HPDE6-E6E7 (cell line): ENCODE measurements at regions not wholly inside any gene's neighbourhood (a gene's known extent, or its start where the extent isn't known, plus 50 kb on each side); places are given as distances from the start of the nearest gene placed in this dataset.
A peak's percentile ranks its signal among the peaks of the same experiment; 100 is the strongest.

Experiments
- DNase-seq: peaks from one replicate; pipeline ENCODE4 v3.0.0; 2011; ENCODE audit warnings: missing footprints; ENCODE audit errors: extremely low spot score

DNA sequence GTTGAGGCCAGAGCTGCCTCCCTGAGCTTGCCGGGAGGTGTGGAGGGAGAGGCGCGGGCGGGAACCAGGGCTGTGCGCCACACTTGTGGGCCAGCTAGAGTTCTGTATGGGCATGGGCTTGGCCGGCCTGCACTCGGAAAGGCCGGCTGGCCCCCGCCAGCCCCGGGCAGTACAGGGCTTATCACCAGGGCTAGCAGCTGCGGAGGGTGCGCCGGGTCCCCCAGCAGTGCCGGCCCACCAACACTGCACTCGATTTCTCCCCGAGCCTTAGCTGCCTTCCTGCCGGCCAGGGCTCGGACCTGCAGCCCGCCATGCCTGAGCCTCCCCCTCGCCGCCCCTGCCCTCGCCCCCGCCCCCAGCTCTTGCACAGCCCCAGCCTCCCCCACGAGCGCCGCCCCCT lies 472.7 kb downstream of the TFAP2A start:
- no peak for DNase-seq

DNA sequence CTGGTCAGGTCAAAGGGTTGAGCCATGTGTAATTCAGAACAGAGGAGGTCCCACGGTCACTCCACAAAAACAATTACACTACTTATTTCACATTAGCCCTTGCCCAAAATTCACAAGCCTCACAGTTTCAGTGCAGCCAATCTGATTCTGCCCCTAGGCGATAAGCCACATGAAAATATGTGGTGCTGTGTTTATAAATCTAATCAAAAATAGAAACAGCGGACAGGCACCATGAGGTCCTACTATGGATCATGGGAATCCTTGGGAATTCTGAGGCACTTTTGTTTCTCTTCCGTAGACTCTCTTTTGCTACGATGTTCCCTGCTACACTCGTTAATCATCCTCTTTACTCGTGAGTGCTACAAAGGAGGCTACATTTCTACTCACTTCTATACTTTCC lies 476.1 kb downstream of the TFAP2A start:
- no peak for DNase-seq

DNA sequence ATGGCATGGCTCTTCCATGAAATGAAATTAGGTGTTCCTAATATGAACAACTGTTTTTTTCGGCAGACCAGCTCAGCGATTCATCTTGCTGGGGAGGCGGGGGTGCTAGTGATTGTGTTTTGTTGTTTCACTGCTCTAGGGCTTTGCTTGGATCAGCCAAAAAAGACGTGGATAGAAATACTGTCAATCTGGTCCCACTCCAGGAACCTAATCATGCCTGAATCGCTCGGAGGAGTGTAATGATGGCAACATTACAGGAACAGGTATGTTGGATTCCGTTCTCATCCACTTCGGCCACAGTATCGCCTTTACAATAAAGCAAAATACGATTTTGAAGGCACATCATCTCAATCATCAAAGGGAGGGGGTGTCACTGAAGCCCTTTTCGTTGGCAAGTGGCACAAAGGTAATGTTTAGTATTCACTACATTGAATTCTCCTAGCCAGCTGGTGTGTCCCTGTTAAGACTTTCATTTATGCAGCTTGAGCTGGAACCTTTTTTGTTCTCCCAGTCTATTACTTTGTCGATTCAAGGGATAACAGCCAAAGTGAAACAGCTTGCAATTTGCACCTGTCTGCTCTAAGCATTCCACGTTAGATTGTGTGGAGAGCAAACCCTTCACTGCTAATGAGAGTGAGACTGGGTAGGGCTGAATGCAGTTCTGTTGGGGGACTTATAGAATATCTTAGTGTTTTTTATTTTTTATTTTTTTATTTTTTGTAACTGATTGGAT lies 477.7 kb downstream of the TFAP2A start:
- DNase-seq: no peak

DNA sequence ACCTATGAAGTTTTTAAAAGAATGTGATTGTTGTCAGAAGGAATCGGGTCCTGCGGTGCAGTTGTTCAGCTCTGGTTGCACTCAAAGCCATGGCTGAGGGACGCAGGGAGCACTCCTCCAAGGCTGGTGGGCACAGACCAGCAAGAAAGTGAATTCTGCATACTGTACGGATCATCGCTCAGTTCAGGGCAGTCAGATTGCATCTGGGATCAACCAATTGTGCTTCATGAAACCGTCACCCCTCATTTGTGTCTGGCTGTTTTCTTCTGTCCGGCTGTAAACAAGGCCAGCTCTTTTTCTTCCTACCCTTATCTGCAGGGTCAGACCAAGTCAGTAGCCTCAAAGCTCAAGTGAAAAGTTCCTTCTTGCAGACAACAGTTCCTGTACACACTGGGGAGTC lies 478.3 kb downstream of the TFAP2A start:
- no peak for DNase-seq

DNA sequence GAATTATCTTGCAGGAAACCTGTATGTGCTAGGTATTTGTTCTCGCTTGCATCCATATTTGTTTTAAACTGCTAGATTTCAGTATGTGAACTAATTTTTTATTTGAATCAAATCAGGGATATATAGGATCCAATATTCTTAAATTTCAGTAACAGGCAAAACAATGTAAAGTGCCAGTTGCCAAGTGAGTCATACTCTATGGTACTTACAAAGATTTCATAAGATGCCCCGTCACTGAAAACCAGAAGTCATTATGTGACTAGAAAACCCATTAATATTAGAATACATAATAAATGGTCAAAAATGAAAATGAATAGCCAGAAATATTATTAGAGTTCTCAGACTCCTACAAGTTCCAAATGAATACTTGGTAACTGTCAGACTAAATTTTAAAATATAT lies 481.2 kb downstream of the TFAP2A start:
- peak; percentile 7 for DNase-seq

DNA sequence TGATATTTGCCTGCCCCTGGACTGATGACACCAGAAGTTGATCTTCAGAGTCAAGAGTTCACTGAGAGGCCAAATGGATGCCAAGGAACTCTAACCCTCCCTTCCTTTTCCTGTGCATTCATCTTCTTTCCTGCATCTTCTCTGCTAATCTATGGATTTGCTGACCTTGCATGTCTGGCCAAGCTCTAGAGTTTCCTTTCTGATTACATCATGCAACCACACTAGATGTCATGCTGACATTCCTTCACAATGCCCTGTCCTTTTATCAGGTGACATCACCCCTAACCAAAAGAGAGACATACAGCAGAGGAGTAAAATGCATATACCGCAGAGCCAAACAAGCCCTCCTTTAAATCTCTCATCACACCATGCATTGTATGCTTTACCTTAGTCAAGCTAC lies 487.6 kb downstream of the TFAP2A start:
- no peak for DNase-seq

DNA sequence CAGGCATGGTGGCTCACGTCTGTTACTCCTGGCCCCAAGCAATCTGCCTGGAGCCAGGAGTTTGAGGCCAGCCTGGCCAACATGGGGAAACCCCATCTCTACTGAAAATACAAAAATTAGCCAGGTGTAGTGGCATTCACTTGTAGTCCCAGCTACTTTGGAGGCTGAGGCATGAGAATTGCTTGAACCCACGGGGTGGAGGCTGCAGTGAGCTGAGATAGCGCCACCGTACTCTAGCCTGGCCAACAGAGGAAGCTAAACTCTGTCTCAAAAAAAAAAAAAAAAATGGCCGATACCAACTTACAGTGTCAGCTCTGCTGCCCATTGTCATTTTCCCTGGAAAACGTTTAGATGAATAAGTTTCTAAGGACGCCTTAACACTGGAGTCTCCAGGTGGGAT lies 489.9 kb downstream of the TFAP2A start:
- no peak for DNase-seq

DNA sequence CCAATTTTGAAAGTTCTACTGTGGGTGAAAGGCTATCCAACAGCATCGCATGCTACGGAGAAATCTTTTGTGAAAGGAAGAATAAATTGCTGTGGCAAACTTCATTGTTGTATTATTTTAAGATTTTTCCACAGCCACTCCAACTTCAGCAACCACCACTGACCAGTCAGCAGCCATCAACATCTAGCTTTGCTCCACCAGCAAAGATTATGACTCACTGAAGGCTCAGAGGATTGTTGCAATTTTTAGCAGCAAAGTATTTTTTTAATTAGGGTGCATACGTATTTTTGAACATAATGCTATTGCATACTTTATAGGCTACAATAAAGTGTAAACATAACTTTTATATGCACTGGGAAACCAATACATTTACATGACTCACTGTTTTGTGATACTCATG lies 493.5 kb downstream of the TFAP2A start:
- no peak for DNase-seq

DNA sequence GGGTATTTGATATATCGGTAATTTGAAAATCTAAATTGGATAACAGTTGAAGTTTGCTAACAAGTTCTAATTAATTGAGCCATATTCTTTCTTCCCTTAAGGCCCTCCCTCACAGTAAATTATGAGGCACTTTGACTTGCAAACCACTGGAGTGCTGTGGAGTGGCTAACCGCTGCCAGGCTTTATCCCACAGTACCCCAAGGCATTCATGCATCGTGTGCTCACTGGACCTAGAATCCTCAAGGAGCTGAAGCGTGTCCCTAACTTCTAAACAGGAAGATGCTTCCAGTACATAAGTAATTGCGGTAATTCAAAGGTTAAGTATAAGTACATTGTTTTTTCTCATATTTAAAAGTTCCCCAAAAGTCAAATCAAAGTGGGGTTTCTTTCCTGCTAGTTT lies 499.9 kb downstream of the TFAP2A start:
- DNase-seq: no peak

DNA sequence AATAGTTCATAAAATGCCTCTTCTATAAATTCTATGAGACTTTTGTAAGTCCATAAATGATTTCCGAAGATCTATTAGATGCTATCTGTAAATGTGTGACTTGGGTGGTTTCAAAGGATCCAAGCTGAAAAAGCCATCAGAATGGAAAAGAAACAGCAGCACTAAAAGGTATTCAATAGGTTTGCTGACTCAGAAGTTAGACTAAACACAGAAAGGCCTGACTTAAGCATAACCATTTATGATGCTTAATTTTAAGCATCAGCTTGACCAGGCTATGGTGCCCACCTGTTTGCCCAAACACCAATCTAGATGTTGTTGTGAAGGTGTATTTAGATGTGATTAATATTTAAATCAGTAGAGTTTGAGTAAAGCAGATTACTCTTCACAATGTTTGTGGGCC lies 513.5 kb downstream of the TFAP2A start:
- DNase-seq: no peak

DNA sequence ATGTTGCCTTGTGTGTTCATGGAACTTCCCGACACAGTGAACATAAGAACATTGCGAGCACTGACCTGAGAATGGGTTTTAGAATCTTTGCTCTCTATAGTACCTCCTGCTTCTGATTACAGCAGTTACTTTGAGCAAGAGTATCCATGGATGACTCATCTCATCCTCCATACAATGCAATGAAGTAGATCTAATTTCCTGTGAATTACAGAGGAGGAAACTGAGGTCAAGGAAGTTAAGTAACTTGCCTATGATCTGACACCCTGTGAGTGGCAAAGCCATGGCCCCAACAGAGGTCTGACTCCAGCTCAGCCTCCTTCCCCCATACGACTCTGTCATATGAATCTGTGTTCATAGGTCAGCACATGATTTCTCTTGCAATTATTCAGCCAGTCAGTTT lies 518.1 kb downstream of the TFAP2A start:
- no peak for DNase-seq

DNA sequence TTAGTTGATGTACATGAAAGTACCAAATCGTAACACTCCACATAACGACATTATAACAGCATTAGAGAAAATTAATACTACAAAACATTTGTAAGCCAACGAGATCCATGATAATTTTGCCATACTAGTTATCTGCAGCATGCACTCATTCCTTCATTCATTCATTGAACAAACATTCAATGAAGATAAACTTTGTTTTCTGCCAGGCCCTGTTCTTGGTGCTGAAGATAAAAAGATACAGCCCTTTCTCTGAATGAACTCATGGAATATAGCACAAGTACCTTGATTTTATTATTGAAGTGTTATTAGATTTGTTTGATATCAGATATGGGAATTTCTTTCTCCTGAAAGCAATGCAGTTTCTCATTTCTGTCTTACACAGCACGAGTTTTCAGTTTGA lies 524.0 kb downstream of the TFAP2A start:
- no peak for DNase-seq

DNA sequence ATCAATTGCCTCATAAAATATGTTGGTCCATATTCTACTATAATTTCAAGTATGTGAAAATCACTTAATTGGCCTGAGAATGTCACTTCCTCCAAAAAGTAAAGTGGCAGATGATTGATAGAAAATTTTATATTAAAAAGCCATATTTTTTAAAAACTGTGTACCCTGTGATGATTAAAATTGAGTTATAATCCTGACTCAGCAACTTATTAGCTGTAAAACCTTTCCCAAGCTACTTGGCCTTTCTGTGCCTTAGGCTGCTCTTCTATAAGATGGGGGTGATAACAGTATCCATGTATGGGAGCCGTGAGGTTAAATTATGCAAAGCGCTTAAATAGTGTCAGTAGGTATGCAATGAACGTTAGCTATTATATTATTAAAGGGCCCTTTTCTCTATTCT lies 524.4 kb downstream of the TFAP2A start:
- DNase-seq: no peak

DNA sequence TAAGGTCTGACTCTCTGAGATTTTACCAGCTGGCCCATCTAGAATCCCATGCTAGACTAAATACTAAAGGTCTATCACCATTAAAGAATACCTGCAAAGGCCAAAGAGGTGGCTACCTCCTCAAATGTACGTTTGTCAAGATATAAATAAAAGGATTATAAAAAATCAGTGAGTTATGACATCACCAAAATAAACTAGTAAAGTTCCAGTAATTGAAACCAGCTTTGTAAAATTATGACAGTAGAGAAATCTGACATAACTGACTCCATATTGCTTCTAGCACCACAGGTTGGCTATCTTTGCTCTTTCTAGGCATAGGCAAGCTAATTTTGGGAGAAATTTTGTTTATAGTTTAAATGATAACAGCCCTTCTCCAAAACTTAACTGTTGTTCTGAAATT lies 536.3 kb downstream of the TFAP2A start:
- no peak for DNase-seq

DNA sequence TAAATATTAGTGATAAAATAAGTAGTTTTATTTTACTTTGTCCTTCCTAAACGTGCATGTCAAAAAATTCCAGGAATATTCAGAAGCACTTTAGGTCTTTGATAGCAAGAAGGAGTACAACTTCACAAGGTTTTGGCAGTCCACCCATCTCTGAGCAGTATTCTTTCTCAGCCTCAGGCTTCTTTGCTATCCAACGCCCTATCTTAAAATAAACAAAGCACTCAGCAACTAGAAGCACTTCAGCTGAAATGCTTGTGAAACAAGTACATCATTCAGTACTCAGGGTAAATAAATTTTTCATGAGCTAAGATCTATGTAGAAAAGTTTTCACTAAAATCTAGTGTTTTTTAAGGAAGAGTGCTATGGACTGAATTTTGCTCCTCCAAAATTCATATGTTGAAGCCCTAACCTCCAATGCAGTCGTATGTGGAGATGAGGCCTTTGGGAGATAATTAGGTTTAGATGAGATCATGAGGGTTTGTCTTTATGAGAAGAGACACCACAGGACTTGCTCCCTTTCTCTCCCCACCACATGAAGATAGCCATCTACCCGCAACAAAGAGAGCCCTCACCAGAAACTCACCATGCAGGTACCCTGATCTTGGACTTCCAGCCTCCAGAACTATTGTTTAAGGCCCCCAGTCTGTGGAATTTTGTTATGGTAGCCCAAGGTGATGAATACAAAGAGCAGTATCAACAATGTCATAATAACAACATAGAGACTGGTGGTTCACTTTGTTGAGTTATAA lies 539.1 kb downstream of the TFAP2A start:
- DNase-seq: no peak

DNA sequence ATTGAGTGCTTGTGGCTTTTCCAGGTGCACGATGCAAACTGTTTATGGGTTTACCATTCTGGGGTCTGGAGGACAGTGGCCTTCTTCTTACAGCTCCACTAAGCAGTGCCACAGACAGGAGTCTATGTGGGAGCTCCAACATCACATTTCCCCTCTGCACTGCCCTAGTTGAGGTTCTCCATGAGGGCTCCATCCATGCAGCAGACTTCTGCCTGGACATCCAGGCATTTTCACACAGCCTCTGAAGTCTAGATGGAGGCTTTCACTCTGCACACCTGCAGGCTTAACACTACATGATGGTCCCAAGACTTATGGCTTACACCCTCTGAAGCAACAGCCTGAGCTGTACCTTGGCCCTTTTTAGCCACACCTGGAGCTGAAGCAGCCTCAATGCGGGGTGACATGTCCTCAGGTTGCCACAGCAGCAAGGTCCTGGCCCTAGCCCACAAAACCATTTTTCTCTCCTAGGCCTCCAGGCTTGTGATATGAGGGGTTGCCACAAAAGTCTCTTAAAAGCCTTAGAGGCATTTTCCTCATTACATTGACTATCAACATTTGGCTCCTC lies 552.2 kb downstream of the TFAP2A start:
- no peak for DNase-seq

DNA sequence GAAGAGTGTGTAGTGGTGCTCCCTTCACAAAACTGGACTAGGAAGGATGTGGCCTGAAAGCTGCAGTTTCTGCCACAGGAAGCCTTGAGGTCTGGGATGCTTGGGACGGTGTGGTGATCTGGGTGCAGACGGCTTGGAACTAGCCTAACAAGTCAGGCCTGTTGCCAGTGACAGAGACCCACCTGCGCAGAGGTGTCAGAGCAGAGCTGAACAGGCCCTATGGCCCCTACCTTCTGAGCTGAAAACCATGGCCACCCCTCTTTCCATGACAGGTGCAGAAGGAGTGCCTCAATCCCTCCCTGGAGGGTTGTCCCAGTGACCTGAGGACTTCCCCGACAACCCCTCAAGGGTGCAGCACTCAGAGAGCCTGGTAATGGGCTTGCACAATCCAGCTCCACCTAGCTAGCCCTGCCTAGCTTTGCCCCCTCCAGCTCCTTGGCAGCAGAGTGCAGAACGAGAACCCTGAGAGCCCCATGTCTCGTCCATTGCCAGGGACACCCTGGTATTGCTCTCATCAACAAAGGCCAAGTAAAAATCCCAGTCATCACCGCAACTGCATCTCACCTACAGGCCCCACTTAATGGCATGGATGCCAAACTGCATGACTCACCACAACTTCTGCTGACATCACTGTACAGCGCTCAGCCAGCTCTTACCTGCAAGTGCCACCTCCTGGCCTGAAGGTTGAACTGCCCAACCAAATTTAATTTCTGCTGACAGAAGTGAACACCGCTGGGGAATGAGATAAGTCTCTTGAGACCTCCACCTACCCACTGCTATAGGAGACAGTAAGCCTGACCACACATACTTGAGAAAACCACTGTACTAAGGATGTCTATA lies 563.1 kb downstream of the TFAP2A start:
- DNase-seq: no peak

DNA sequence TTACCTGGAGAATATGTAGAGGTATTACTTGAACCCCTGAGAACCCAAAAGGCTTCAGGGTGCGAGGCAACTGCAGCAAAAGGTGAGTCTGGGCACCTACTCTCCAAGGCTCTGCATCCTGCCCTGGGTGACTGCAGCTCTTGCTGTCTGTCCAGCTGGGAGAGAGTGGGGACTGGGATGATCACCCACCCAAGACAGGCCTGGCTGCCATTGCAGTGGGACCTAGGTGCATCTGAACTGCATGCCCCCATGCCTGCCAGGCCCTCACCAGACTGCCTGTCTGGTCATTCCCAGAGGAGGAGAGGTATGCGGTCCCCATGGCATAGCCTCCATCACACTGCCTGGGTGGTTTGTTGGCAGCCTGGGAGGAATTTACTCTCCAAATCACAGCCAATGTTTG lies 563.9 kb downstream of the TFAP2A start:
- no peak for DNase-seq

DNA sequence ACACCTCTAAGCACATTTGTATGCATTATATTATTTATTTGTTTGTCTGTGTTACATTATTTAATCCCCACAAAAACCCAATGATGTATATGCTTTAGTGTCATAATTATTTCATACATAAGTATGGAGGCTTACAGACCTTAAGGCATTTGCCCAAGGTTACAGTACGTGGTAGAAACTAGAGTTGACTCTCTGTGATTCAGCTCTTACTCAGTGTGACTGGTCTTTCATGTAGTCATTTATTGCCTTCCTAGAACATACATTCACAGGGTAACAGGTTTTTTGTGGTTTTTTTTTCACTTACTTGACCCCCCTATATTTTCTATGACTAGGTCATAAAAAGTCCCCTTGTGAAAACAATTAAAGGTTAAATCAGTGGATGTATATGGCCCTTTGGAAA lies 566.8 kb downstream of the TFAP2A start:
- no peak for DNase-seq

DNA sequence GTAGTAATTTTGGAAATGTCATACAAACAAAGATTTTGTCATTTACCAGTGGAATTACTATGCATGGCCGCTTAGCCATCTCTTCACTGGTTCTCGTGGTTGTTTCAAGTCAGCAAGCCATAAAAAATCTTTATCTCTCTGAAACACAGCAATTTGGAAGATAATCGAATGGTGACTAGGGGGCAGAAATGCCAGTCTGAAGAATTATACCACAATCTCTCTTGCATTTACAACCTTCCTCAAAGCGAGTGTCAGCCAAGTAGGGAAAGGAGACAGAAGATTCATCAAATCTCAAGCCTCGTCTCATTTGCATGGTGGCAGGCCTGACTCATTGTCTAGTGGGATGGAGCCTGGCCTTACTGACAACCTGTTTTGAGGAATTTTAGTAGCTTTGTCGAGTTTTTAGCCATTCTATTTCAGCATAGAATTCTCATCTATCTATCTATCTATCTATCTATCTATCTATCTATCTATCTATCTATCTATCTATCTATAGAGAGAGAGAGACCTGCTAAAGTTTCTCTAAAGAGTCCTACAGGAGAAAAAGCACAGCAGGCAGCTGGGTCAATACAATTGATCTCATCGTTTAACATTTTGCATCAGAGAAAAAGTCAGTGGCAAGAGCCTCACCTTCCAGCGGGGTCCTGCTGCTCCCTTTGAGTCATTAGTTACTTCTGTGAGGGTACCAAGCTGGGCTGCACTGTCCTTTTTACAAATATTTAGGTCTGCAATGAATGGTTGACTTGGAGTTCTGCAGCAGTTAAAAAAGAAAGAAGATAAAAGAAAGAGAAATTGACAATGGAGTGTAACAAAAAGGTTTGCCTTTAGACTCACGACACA lies 572.8 kb downstream of the TFAP2A start:
- no peak for DNase-seq

DNA sequence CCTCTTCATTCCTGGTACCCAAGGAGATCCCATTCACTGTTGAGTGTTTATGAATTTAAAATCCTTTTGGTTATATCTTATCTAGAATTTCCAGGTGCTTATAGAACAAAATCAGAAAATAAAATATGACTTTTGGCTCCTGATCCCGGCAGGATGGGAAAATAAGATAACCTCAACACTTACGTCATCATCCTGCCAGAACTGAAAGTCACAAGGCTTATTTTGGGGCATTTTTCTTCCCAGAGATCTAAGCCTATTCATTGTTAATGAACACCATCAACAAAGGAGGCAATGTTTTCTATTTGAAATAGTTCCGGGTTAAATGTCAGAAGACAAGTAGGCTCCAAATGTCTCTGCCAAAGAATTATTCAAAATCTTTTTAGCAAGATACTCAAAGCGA lies 580.6 kb downstream of the TFAP2A start:
- no peak for DNase-seq
